ENCODE measurements at regions not wholly inside any gene's neighbourhood (a gene's known extent, or its start where the extent isn't known, plus 50 kb on each side); places are given as distances from the start of the nearest gene placed in this dataset.
A peak's percentile ranks its signal among the peaks of the same experiment; 100 is the strongest.

GRCh38 chr3:15982667-15983196 is 185.0 kb upstream of the ANKRD28 start (continued):
- TF ChIP-seq EZH2phosphoT487 (IDR thresholded peaks at IDR 0.05; ENCODE audit: unreplicated experiment) (no peak), ZNF331 (CRISPR knock-in tag; IDR thresholded peaks at IDR 0.05; ENCODE audit: low read depth) (no peak), JUNB (IDR thresholded peaks at IDR 0.05; ENCODE audit: unreplicated experiment) (no peak)
- TF ChIP-seq, protein P1, sequence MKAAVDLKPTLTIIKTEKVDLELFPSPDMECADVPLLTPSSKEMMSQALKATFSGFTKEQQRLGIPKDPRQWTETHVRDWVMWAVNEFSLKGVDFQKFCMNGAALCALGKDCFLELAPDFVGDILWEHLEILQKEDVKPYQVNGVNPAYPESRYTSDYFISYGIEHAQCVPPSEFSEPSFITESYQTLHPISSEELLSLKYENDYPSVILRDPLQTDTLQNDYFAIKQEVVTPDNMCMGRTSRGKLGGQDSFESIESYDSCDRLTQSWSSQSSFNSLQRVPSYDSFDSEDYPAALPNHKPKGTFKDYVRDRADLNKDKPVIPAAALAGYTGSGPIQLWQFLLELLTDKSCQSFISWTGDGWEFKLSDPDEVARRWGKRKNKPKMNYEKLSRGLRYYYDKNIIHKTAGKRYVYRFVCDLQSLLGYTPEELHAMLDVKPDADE (IDR thresholded peaks at IDR 0.05): no peak

DNA sequence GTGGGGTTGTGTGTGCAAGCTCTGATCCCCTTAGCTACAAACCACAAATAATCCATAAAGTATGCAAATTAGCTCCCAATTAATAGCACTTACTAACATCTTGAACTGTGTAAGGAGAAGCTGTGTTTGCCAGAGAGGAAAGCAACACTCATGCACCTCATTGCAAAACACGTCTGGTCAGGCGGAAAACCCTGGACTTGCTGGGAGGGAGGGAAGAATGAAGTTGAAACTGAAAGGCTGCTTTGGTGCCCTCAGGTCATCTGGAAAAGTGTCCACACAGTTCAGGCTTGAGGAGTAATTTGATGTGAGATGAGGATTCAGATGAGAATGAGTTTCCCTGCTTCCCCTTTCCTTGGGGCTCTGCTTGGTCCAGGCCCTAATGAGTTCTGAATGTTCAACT is 185.5 kb upstream of the ANKRD28 start:
- Histone ChIP-seq H4K20me1 (replicated peaks; ENCODE audit: insufficient read depth) (no peaks in the 10 kb centered on the region), H3K27ac (ENCODE audit: low read depth) (no peak overlapping the region), H3F3A (replicated peaks; ENCODE audit: low read depth) (no peaks in the 10 kb centered on the region), H3K4me3 (no peak overlapping the region), H3K79me2 (replicated peaks; ENCODE audit: insufficient read depth) (no peaks in the 10 kb centered on the region), H2AFZ (peak overlapping the region; percentile 43), H3K27me3 (ENCODE audit: insufficient read depth) (no peaks in the 10 kb centered on the region), H3K9me2 (ENCODE audit: insufficient read depth) (no peaks in the 10 kb centered on the region; the same call in 1 of the 2 replicates), H3K36me3 (ENCODE audit: insufficient read depth) (no peaks in the 10 kb centered on the region), H3K4me2 (no peak overlapping the region), H3K4me1 (ENCODE audit: insufficient read depth) (no peaks in the 10 kb centered on the region)
- H3K9me3 Mint-ChIP-seq: peaks cover 21% of the 10 kb centered on the region
- no peak for ATAC-seq
- no peak for DNase-seq (ENCODE audit: low spot score)
- H3K36me3 Mint-ChIP-seq (ENCODE audit: low read depth): peaks cover 11% of the 10 kb centered on the region
- H3K27me3 Mint-ChIP-seq (ENCODE audit: insufficient read depth, low read depth, poor library complexity): no peaks in the 10 kb centered on the region
- no peak overlapping the region for H3K4me3 Mint-ChIP-seq
- no peak overlapping the region for H3K27ac Mint-ChIP-seq
- peaks cover 8% of the 10 kb centered on the region; the same call in 2 of the 3 replicates for H3K4me1 Mint-ChIP-seq
- TF ChIP-seq, protein P1 (IDR thresholded peaks at IDR 0.05): no peak
- TF ChIP-seq JUNB (IDR thresholded peaks at IDR 0.05; ENCODE audit: unreplicated experiment) (no peak), NANOG (IDR thresholded peaks at IDR 0.05; ENCODE audit: borderline replicate concordance) (no peak), REST (IDR thresholded peaks at IDR 0.05; ENCODE audit: unreplicated experiment) (no peak), ZNF462 (CRISPR knock-in tag; IDR thresholded peaks at IDR 0.05) (no peak), ZNF331 (CRISPR knock-in tag; IDR thresholded peaks at IDR 0.05; ENCODE audit: low read depth) (no peak), EZH2phosphoT487 (IDR thresholded peaks at IDR 0.05; ENCODE audit: unreplicated experiment) (no peak), EZH2 (IDR thresholded peaks at IDR 0.05; ENCODE audit: low read depth, unreplicated experiment) (no peak), STAT1 (IDR thresholded peaks at IDR 0.05; ENCODE audit: unreplicated experiment) (no peak), ZNF114 (CRISPR knock-in tag; IDR thresholded peaks at IDR 0.05) (no peak)
